DND-41 (cell line): ENCODE measurements at regions not wholly inside any gene's neighbourhood (a gene's known extent, or its start where the extent isn't known, plus 50 kb on each side); places are given as distances from the start of the nearest gene placed in this dataset.

Experiments used
- CTCF ChIP-seq: IDR thresholded peaks from 2 replicates; pipeline ENCODE4 v1.5.1; 2012; ENCODE audit warnings: borderline replicate concordance, low read length, moderate library complexity, mild to moderate bottlenecking; ENCODE audit not compliant: poor library complexity, severe bottlenecking; ENCODE audit errors: extremely low read depth
- EZH2 ChIP-seq: IDR thresholded peaks from 3 replicates; pipeline ENCODE4 v1.6.1; 2012; ENCODE audit warnings: borderline replicate concordance, low read depth, mild to moderate bottlenecking, moderate library complexity, low read length, inconsistent platforms; ENCODE audit not compliant: severe bottlenecking

- TF ChIP-seq EZH2 = no peak
- no peak for TF ChIP-seq CTCF
Observed at GRCh38 chr9:30089428-30089827, 2295.0 kb upstream of the ACO1 start.
